ENCODE measurements at regions not wholly inside any gene's neighbourhood (a gene's known extent, or its start where the extent isn't known, plus 50 kb on each side); places are given as distances from the start of the nearest gene placed in this dataset.

DNA sequence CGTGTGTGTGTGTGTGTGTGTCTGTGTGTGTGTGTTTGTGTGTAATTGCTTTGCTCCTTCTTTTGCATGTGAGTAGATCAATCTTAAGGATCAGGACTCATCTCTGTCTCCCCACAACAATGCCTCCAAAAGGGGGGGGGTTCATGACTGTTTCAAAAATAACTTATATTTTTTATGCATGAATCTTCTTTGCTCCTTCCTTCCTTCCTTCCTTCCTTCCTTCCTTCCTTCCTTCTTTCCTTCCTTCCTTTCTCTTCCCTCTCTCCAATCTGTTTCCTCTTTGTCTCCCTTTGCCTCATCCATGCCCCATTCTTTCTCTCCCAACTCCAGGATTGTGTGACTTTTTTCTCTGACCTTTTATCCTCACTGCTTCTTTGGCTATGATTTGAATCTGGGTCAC, 126.4 kb upstream of the OSMR start:
- in situ Hi-C loops (cut with HindIII; ENCODE audit: extremely low pct_ligation_motif_present, low pct_unique_long_range_greater_than_20kb) = no loop called here
- no peaks in the 10 kb centered on the region for H4K20me1 ChIP-seq (ENCODE audit: insufficient read depth, low read length)
- no peak for FAIRE-seq
- no peak overlapping the region for H2AFZ ChIP-seq (ENCODE audit: low read length)
- H3K36me3 ChIP-seq (replicated peaks in 1 of 2; ENCODE audit: control insufficient read depth in 1 of 2, insufficient read depth in 2 of 2, low read length in 2 of 2) = no peaks in the 10 kb centered on the region
- 0% methylated on average over 1 of the region's 1 CpG for WGBS (ENCODE audit: low lambda C conversion rate)
- ATAC-seq = no peak
- H3K9ac ChIP-seq (ENCODE audit: insufficient read depth, low read depth, low read length) = no peak overlapping the region
- H3K4me2 ChIP-seq (ENCODE audit: low read depth, low read length) = no peak overlapping the region
- H3K9me3 ChIP-seq (ENCODE audit: low read length) = no peaks in the 10 kb centered on the region
- ChIA-PET POLR2A (no interaction called here), CTCF (ENCODE audit: low intra/inter-chr PET ratio, low total read pairs) (no interaction called here)
- intact Hi-C loops (cut with micrococcal nuclease; ENCODE audit: unreplicated experiment) = no loop called here
- no peaks in the 10 kb centered on the region for H3K27me3 ChIP-seq (ENCODE audit: control insufficient read depth in 1 of 2, insufficient read depth in 2 of 2, low read length in 2 of 2)
- no TSS peak for BruUV-seq (replicated peaks)
- no peak for DNase-seq (ENCODE audit: low spot score)
- no peaks in the 10 kb centered on the region for H3K4me1 ChIP-seq (ENCODE audit: insufficient read depth, low read length)
- no peak for TF ChIP-seq MYC (CRISPR knock-in tag; IDR thresholded peaks at IDR 0.05; ENCODE audit: borderline replicate concordance)
- TF ChIP-seq ZBTB34 (CRISPR knock-in tag; IDR thresholded peaks at IDR 0.05) = no peak
- TF ChIP-seq, protein P1, sequence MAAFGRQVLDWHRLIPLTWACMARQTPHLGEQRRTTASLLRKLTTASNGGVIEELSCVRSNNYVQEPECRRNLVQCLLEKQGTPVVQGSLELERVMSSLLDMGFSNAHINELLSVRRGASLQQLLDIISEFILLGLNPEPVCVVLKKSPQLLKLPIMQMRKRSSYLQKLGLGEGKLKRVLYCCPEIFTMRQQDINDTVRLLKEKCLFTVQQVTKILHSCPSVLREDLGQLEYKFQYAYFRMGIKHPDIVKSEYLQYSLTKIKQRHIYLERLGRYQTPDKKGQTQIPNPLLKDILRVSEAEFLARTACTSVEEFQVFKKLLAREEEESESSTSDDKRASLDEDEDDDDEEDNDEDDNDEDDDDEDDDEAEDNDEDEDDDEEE (CRISPR knock-in tag; IDR thresholded peaks at IDR 0.05) = no peak
- TF ChIP-seq, protein P2, sequence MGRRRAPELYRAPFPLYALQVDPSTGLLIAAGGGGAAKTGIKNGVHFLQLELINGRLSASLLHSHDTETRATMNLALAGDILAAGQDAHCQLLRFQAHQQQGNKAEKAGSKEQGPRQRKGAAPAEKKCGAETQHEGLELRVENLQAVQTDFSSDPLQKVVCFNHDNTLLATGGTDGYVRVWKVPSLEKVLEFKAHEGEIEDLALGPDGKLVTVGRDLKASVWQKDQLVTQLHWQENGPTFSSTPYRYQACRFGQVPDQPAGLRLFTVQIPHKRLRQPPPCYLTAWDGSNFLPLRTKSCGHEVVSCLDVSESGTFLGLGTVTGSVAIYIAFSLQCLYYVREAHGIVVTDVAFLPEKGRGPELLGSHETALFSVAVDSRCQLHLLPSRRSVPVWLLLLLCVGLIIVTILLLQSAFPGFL (CRISPR knock-in tag; IDR thresholded peaks at IDR 0.05) = no peak
- no peak for TF ChIP-seq SRSF9 (IDR thresholded peaks at IDR 0.05; ENCODE audit: borderline replicate concordance, insufficient read depth, low read depth, low read length, poor library complexity, severe bottlenecking)
- TF ChIP-seq TFE3 (CRISPR knock-in tag; IDR thresholded peaks at IDR 0.05) = no peak
- TF ChIP-seq ZNF263 (CRISPR knock-in tag; IDR thresholded peaks at IDR 0.05) = no peak
- TF ChIP-seq ZNF552 (CRISPR knock-in tag; IDR thresholded peaks at IDR 0.05; ENCODE audit: borderline replicate concordance) = no peak
- no peak for TF ChIP-seq SRSF4 (IDR thresholded peaks at IDR 0.05; ENCODE audit: low read depth, low read length, poor library complexity, severe bottlenecking)
- no peak for TF ChIP-seq ZBTB7A (CRISPR knock-in tag; IDR thresholded peaks at IDR 0.05)
- TF ChIP-seq ZNF317 (CRISPR knock-in tag; IDR thresholded peaks at IDR 0.05) = no peak
- TF ChIP-seq ZNF704 (CRISPR knock-in tag; IDR thresholded peaks at IDR 0.05; ENCODE audit: borderline replicate concordance) = no peak
- TF ChIP-seq KDM5B (CRISPR knock-in tag; IDR thresholded peaks at IDR 0.05; ENCODE audit: borderline replicate concordance) = no peak
- no peak for TF ChIP-seq NFE2L2 (IDR thresholded peaks at IDR 0.05; ENCODE audit: low read length)
- TF ChIP-seq, protein P3, sequence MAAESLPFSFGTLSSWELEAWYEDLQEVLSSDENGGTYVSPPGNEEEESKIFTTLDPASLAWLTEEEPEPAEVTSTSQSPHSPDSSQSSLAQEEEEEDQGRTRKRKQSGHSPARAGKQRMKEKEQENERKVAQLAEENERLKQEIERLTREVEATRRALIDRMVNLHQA (CRISPR knock-in tag; IDR thresholded peaks at IDR 0.05) = no peak
- TF ChIP-seq ZNF362 (CRISPR knock-in tag; IDR thresholded peaks at IDR 0.05; ENCODE audit: borderline replicate concordance) = no peak
- H3K79me2 ChIP-seq (ENCODE audit: insufficient read depth, low read length) = no peaks in the 10 kb centered on the region
- no peak overlapping the region for H3K4me3 ChIP-seq (replicated peaks in 1 of 3; ENCODE audit: insufficient read depth in 1 of 3, low read depth in 2 of 3, low read length in 3 of 3)
- H3K27ac ChIP-seq (ENCODE audit: extremely low read length, insufficient read depth, low read length) = no peak overlapping the region
